Lower leg skin (tissue), 3 donors: ENCODE measurements at regions not wholly inside any gene's neighbourhood (a gene's known extent, or its start where the extent isn't known, plus 50 kb on each side); places are given as distances from the start of the nearest gene placed in this dataset.

Experiments
- CTCF ChIP-seq, 3 donors: fragments of 450-650 bp; IDR thresholded peaks; one replicate each; pipeline ENCODE4 v1.5.1; 2016; ENCODE audit warnings: antibody characterized with exemption in 3 of 3, mild to moderate bottlenecking in 3 of 3, moderate library complexity in 2 of 3
- POLR2A ChIP-seq, 2 donors: fragments of 450-650 bp; IDR thresholded peaks; one replicate each; pipeline ENCODE4 v1.6.1; 2016 to 2017; ENCODE audit warnings: antibody characterized with exemption in 2 of 2, mild to moderate bottlenecking in 1 of 2, moderate library complexity in 1 of 2

- TF ChIP-seq POLR2A (IDR thresholded peaks at IDR 0.05) (no peak), CTCF (IDR thresholded peaks at IDR 0.05) (no peak)
Measured at GRCh38 chr3:24958910-24959447, 464.3 kb upstream of the THRB start.
